Neural progenitor cell (in vitro differentiated cells): ENCODE measurements at regions not wholly inside any gene's neighbourhood (a gene's known extent, or its start where the extent isn't known, plus 50 kb on each side); places are given as distances from the start of the nearest gene placed in this dataset.

Experiments used
- DNase-seq: peaks from one replicate; pipeline ENCODE4 v3.0.0-alpha.2; 2016; ENCODE audit warnings: low spot score
- H2AFZ ChIP-seq: fragments of 200-600 bp; sonication (generic); replicated peaks from 2 replicates; pipeline ENCODE4 v1.6.1; 2016; ENCODE audit warnings: antibody characterized with exemption
- H3F3A ChIP-seq: fragments of 200-600 bp; sonication (generic); 2 replicates; pipeline ENCODE4 v1.6.1; 2016; ENCODE audit warnings: antibody characterized with exemption, low read depth
- H3K27ac ChIP-seq: fragments of 200-600 bp; sonication (generic); 2 replicates; pipeline ENCODE4 v1.5.1; 2016; ENCODE audit warnings: mild to moderate bottlenecking
- H3K27me3 ChIP-seq: fragments of 200-600 bp; sonication (generic); 2 replicates; pipeline ENCODE4 v1.6.1; 2016; ENCODE audit warnings: mild to moderate bottlenecking, moderate library complexity
- H3K36me3 ChIP-seq: fragments of 200-600 bp; sonication (generic); 2 replicates; pipeline ENCODE4 v1.5.1; 2016
- H3K4me1 ChIP-seq: fragments of 200-600 bp; sonication (generic); 2 replicates; pipeline ENCODE4 v1.6.1; 2016; ENCODE audit warnings: mixed run types
- H3K4me2 ChIP-seq: fragments of 200-600 bp; sonication (generic); 2 replicates; pipeline ENCODE4 v1.6.1; 2016
- H3K4me3 ChIP-seq: fragments of 200-600 bp; sonication (generic); 2 replicates; pipeline ENCODE4 v1.5.1; 2016
- H3K79me2 ChIP-seq: fragments of 200-600 bp; sonication (generic); 2 replicates; pipeline ENCODE4 v1.6.1; 2016; ENCODE audit warnings: low read depth
- H3K9ac ChIP-seq: fragments of 200-600 bp; sonication (generic); 2 replicates; pipeline ENCODE4 v1.6.1; 2016
- H3K9me3 ChIP-seq: fragments of 200-600 bp; sonication (generic); 2 replicates; pipeline ENCODE4 v1.5.1; 2016; ENCODE audit warnings: low read depth
- H4K20me1 ChIP-seq: fragments of 200-600 bp; sonication (generic); 2 replicates; pipeline ENCODE4 v1.6.1; 2016; ENCODE audit warnings: low read depth
- H3K27ac Mint-ChIP-seq: 3 replicates; pipeline ENCODE4 v1.8.0; 2021; ENCODE audit warnings: mixed read lengths
- H3K27me3 Mint-ChIP-seq: 2 replicates; pipeline ENCODE4 v1.8.0; 2022; ENCODE audit warnings: low read depth, mild to moderate bottlenecking, inconsistent platforms, moderate library complexity, mixed read lengths; ENCODE audit not compliant: insufficient read depth
- H3K36me3 Mint-ChIP-seq: 3 replicates; pipeline ENCODE4 v1.8.0; 2021; ENCODE audit warnings: mixed read lengths
- H3K4me1 Mint-ChIP-seq: 3 replicates; pipeline ENCODE4 v1.8.0; 2021; ENCODE audit warnings: mixed read lengths
- H3K4me3 Mint-ChIP-seq: 3 replicates; pipeline ENCODE4 v1.8.0; 2021; ENCODE audit warnings: mild to moderate bottlenecking, moderate library complexity, mixed read lengths
- H3K9me3 Mint-ChIP-seq: 3 replicates; pipeline ENCODE4 v1.8.0; 2020; ENCODE audit warnings: mixed read lengths
- EZH2 ChIP-seq: fragments of 200-600 bp; sonication (generic); IDR thresholded peaks from 2 replicates; pipeline ENCODE4 v1.6.1; 2017; ENCODE audit warnings: antibody characterized with exemption, mild to moderate bottlenecking, moderate library complexity
- EZH2phosphoT487 ChIP-seq: fragments of 200-600 bp; sonication (generic); IDR thresholded peaks from 2 replicates; pipeline ENCODE4 v1.6.1; 2017; ENCODE audit warnings: antibody characterized with exemption
- TF ChIP-seq, protein P1 (sequence below): fragments of 200-600 bp; sonication (generic); IDR thresholded peaks from 2 replicates; pipeline ENCODE4 v1.5.1; 2017; ENCODE audit warnings: antibody characterized with exemption, mild to moderate bottlenecking

DNA sequence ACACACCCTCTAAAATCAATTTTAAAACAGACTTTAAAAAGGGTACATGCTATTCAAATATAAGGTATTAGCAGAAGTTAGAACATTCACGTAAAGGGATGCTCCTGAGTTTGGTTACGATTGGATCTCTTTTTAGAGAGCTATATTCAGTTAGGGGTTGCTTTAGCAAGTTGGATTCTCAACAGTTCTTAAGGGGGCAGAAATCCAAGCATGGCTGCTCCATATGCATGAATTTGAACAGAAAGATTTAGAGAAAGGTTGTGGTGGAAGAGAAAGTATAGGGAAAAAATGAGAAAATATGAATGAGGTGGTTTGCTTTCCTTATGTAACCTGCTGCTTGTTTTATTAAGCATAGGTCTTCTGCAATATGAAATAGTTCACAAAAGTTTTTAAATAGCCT lies 855.1 kb downstream of the SORCS1 start:
- DNase-seq: no peak
- Mint-ChIP-seq H3K4me1 (peaks cover 39% of the 10 kb centered on the region), H3K4me3 (no peak overlapping the region), H3K36me3 (no peaks in the 10 kb centered on the region), H3K9me3 (peaks cover 6% of the 10 kb centered on the region), H3K27me3 (peaks cover 9% of the 10 kb centered on the region), H3K27ac (no peak overlapping the region)
- Histone ChIP-seq H3K36me3 (no peaks in the 10 kb centered on the region), H3K4me1 (peaks cover 18% of the 10 kb centered on the region), H3K27ac (no peak overlapping the region), H3K9me3 (no peaks in the 10 kb centered on the region), H3K4me3 (no peak overlapping the region), H3K79me2 (no peaks in the 10 kb centered on the region), H3K27me3 (no peaks in the 10 kb centered on the region), H4K20me1 (no peaks in the 10 kb centered on the region), H3K9ac (no peak overlapping the region), H2AFZ (peak overlapping the region; percentile 85), H3F3A (peaks cover 5% of the 10 kb centered on the region), H3K4me2 (no peak overlapping the region)
- TF ChIP-seq EZH2phosphoT487: no peak
- TF ChIP-seq, protein P1, sequence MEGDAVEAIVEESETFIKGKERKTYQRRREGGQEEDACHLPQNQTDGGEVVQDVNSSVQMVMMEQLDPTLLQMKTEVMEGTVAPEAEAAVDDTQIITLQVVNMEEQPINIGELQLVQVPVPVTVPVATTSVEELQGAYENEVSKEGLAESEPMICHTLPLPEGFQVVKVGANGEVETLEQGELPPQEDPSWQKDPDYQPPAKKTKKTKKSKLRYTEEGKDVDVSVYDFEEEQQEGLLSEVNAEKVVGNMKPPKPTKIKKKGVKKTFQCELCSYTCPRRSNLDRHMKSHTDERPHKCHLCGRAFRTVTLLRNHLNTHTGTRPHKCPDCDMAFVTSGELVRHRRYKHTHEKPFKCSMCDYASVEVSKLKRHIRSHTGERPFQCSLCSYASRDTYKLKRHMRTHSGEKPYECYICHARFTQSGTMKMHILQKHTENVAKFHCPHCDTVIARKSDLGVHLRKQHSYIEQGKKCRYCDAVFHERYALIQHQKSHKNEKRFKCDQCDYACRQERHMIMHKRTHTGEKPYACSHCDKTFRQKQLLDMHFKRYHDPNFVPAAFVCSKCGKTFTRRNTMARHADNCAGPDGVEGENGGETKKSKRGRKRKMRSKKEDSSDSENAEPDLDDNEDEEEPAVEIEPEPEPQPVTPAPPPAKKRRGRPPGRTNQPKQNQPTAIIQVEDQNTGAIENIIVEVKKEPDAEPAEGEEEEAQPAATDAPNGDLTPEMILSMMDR: no peak
- TF ChIP-seq EZH2: no peak

- no peak overlapping the region for H3K4me2 ChIP-seq
- Mint-ChIP-seq H3K27me3 (peaks cover 12% of the 10 kb centered on the region), H3K27ac (no peak overlapping the region), H3K9me3 (peaks cover 5% of the 10 kb centered on the region), H3K4me1 (peaks cover 39% of the 10 kb centered on the region), H3K36me3 (no peaks in the 10 kb centered on the region), H3K4me3 (no peak overlapping the region)
- no peak for DNase-seq
- H4K20me1 ChIP-seq: no peaks in the 10 kb centered on the region
- no peak overlapping the region for H2AFZ ChIP-seq
- no peak overlapping the region for H3K4me3 ChIP-seq
- H3F3A ChIP-seq: peaks cover 5% of the 10 kb centered on the region
- no peaks in the 10 kb centered on the region for H3K36me3 ChIP-seq
- no peaks in the 10 kb centered on the region for H3K9me3 ChIP-seq
- peaks cover 18% of the 10 kb centered on the region for H3K4me1 ChIP-seq
- no peak overlapping the region for H3K9ac ChIP-seq
- no peaks in the 10 kb centered on the region for H3K79me2 ChIP-seq
- no peaks in the 10 kb centered on the region for H3K27me3 ChIP-seq
- TF ChIP-seq EZH2phosphoT487: no peak
- no peak for TF ChIP-seq EZH2
- TF ChIP-seq, protein P1: no peak
- no peak overlapping the region for H3K27ac ChIP-seq
Measured at GRCh38 chr10:106308284-106308683, 856.2 kb downstream of the SORCS1 start.

- no peaks in the 10 kb centered on the region for H3K36me3 ChIP-seq
- Mint-ChIP-seq H3K27ac (no peak overlapping the region), H3K9me3 (no peaks in the 10 kb centered on the region), H3K4me1 (peaks cover 14% of the 10 kb centered on the region), H3K27me3 (peaks cover 6% of the 10 kb centered on the region), H3K36me3 (no peaks in the 10 kb centered on the region), H3K4me3 (no peak overlapping the region)
- no peaks in the 10 kb centered on the region for H4K20me1 ChIP-seq
- H3K4me1 ChIP-seq: no peaks in the 10 kb centered on the region
- H2AFZ ChIP-seq: no peak overlapping the region
- no peak overlapping the region for H3K27ac ChIP-seq
- no peaks in the 10 kb centered on the region for H3K9me3 ChIP-seq
- H3K79me2 ChIP-seq: no peaks in the 10 kb centered on the region
- TF ChIP-seq, protein P1: no peak
- TF ChIP-seq EZH2: no peak
- no peak for TF ChIP-seq EZH2phosphoT487
- H3F3A ChIP-seq: no peaks in the 10 kb centered on the region
- H3K27me3 ChIP-seq: no peaks in the 10 kb centered on the region
- no peak for DNase-seq
- no peak overlapping the region for H3K4me3 ChIP-seq
- no peak overlapping the region for H3K4me2 ChIP-seq
- no peak overlapping the region for H3K9ac ChIP-seq
Measured at GRCh38 chr10:106304056-106304455, 860.5 kb downstream of the SORCS1 start.
